GM12865 (cell line): ENCODE measurements at regions not wholly inside any gene's neighbourhood (a gene's known extent, or its start where the extent isn't known, plus 50 kb on each side); places are given as distances from the start of the nearest gene placed in this dataset.
"Not testable (repeated sequence)": the region's sequence is repeated elsewhere in the genome, so short reads cannot be mapped to it uniquely, and the experiment has no call there.

Source experiments
- DNase-seq: peaks from one replicate; pipeline ENCODE4 v3.0.0; 2010; ENCODE audit warnings: low read depth
- H3K4me3 ChIP-seq: 2 replicates; pipeline ENCODE4 v1.5.1; 2011; ENCODE audit warnings: mild to moderate bottlenecking, low read depth, low read length, control low read depth
- CTCF ChIP-seq: IDR thresholded peaks from 2 replicates; pipeline ENCODE4 v1.5.1; 2011; ENCODE audit warnings: low read length, control low read depth, low read depth, inconsistent platforms; ENCODE audit not compliant: insufficient read depth; ENCODE audit errors: missing control alignments

GRCh38 chr12:83574142-83574541 lies 887.4 kb downstream of the TMTC2 start:
- TF ChIP-seq CTCF, result no peak
- no peak for DNase-seq
- H3K4me3 ChIP-seq, result no peak overlapping the region

- DNase-seq, result no peak
- H3K4me3 ChIP-seq, result no peak overlapping the region
- TF ChIP-seq CTCF, result no peak
These were observed 887.0 kb downstream of the TMTC2 start for GRCh38 chr12:83573671-83574070.

- H3K4me3 ChIP-seq, result no peak overlapping the region
- TF ChIP-seq CTCF, result no peak
- DNase-seq, result no peak
These were observed 872.9 kb downstream of the TMTC2 start for GRCh38 chr12:83559650-83560049.

GRCh38 chr12:83556040-83556439 lies 869.3 kb downstream of the TMTC2 start:
- DNase-seq, result not testable (repeated sequence)

GRCh38 chr12:83541446-83541845 lies 854.7 kb downstream of the TMTC2 start:
- DNase-seq, result no peak
- no peak for TF ChIP-seq CTCF
- no peak overlapping the region for H3K4me3 ChIP-seq

More at GRCh38 chr12:83556040-83556439, 869.3 kb downstream of the TMTC2 start:
- not testable (repeated sequence) for H3K4me3 ChIP-seq

GRCh38 chr12:83538361-83538965 lies 851.8 kb downstream of the TMTC2 start:
- DNase-seq, result no peak
- TF ChIP-seq CTCF, result no peak

GRCh38 chr12:83537428-83538053 lies 850.8 kb downstream of the TMTC2 start:
- no peak for DNase-seq
- H3K4me3 ChIP-seq, result no peak overlapping the region
- no peak for TF ChIP-seq CTCF

More at GRCh38 chr12:83538361-83538965, 851.8 kb downstream of the TMTC2 start:
- no peak overlapping the region for H3K4me3 ChIP-seq
